NB4 (cell line): ENCODE measurements at regions not wholly inside any gene's neighbourhood (a gene's known extent, or its start where the extent isn't known, plus 50 kb on each side); places are given as distances from the start of the nearest gene placed in this dataset.

Experiments used
- CTCF ChIP-seq: IDR thresholded peaks from one replicate; pipeline ENCODE4 v1.5.1; 2012; ENCODE audit warnings: low read depth, low read length
- POLR2A ChIP-seq: IDR thresholded peaks from 2 replicates; pipeline ENCODE4 v1.6.1; 2011; ENCODE audit warnings: mild to moderate bottlenecking; ENCODE audit not compliant: insufficient read length; ENCODE audit errors: extremely low read depth

- TF ChIP-seq CTCF (no peak), POLR2A (no peak)
These were observed 255.4 kb upstream of the CDH2 start for GRCh38 chr18:28432339-28432738.
